ENCODE measurements at regions not wholly inside any gene's neighbourhood (a gene's known extent, or its start where the extent isn't known, plus 50 kb on each side); places are given as distances from the start of the nearest gene placed in this dataset.

DNA sequence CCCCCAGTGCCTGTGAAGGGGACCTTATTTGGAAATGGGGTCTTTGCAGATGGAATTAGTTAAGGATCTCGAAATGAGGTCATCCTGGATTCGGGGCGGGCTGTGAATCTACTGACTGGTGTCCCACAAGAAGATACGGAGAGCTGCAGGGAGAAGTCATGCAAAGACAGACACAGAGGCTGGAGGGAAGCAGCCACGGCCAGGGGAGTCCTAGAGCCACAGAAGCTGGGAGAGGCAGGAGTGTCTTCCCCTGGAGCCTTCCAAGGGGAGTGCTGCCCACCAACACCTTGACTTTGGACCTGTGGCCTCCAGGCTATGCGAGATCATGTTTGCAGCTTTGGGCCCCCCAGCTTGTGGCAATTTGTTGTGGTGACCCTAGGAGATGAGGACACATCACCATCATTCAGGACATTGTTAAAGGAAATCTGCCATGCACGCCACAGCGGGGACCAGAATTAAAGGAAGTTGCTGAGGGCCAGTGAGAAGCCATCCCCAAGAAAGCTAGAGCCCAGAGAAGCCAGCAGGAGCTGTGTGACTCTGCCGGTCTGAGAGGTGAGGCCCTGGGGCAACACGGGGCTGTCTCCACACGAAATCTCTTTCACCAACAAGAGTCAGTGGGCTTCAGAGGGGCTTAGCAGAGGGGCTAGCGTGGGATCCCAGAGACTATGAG, 434.7 kb downstream of the BRD1 start:
- TF ChIP-seq ZC3H10 (CRISPR knock-in tag; IDR thresholded peaks at IDR 0.05) (no peak), ZNF565 (CRISPR knock-in tag; conservative IDR thresholded peaks at IDR 0.05; ENCODE audit: low read depth) (no peak), BACH2 (CRISPR knock-in tag; IDR thresholded peaks at IDR 0.05; ENCODE audit: borderline replicate concordance) (no peak), GLIS3 (CRISPR knock-in tag; IDR thresholded peaks at IDR 0.05) (no peak), ZFP30 (CRISPR knock-in tag; IDR thresholded peaks at IDR 0.05) (no peak), ZNF8 (CRISPR knock-in tag; IDR thresholded peaks at IDR 0.05) (no peak), OSR1 (CRISPR knock-in tag; IDR thresholded peaks at IDR 0.05) (no peak), ZNF70 (CRISPR knock-in tag; IDR thresholded peaks at IDR 0.05) (no peak), PPARA (CRISPR knock-in tag; IDR thresholded peaks at IDR 0.05; ENCODE audit: borderline replicate concordance) (no peak)
- TF ChIP-seq, protein P1, sequence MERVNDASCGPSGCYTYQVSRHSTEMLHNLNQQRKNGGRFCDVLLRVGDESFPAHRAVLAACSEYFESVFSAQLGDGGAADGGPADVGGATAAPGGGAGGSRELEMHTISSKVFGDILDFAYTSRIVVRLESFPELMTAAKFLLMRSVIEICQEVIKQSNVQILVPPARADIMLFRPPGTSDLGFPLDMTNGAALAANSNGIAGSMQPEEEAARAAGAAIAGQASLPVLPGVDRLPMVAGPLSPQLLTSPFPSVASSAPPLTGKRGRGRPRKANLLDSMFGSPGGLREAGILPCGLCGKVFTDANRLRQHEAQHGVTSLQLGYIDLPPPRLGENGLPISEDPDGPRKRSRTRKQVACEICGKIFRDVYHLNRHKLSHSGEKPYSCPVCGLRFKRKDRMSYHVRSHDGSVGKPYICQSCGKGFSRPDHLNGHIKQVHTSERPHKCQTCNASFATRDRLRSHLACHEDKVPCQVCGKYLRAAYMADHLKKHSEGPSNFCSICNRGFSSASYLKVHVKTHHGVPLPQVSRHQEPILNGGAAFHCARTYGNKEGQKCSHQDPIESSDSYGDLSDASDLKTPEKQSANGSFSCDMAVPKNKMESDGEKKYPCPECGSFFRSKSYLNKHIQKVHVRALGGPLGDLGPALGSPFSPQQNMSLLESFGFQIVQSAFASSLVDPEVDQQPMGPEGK (CRISPR knock-in tag; IDR thresholded peaks at IDR 0.05; ENCODE audit: borderline replicate concordance): no peak
- TF ChIP-seq, protein P2, sequence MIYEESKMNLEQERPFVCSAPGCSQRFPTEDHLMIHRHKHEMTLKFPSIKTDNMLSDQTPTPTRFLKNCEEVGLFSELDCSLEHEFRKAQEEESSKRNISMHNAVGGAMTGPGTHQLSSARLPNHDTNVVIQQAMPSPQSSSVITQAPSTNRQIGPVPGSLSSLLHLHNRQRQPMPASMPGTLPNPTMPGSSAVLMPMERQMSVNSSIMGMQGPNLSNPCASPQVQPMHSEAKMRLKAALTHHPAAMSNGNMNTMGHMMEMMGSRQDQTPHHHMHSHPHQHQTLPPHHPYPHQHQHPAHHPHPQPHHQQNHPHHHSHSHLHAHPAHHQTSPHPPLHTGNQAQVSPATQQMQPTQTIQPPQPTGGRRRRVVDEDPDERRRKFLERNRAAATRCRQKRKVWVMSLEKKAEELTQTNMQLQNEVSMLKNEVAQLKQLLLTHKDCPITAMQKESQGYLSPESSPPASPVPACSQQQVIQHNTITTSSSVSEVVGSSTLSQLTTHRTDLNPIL (CRISPR knock-in tag; IDR thresholded peaks at IDR 0.05; ENCODE audit: low read depth): no peak
- TF ChIP-seq, protein P3, sequence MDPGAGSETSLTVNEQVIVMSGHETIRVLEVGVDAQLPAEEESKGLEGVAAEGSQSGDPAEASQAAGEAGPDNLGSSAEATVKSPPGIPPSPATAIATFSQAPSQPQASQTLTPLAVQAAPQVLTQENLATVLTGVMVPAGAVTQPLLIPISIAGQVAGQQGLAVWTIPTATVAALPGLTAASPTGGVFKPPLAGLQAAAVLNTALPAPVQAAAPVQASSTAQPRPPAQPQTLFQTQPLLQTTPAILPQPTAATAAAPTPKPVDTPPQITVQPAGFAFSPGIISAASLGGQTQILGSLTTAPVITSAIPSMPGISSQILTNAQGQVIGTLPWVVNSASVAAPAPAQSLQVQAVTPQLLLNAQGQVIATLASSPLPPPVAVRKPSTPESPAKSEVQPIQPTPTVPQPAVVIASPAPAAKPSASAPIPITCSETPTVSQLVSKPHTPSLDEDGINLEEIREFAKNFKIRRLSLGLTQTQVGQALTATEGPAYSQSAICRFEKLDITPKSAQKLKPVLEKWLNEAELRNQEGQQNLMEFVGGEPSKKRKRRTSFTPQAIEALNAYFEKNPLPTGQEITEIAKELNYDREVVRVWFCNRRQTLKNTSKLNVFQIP (CRISPR knock-in tag; IDR thresholded peaks at IDR 0.05; ENCODE audit: borderline replicate concordance, low read depth): no peak
- ATAC-seq: no peak

DNA sequence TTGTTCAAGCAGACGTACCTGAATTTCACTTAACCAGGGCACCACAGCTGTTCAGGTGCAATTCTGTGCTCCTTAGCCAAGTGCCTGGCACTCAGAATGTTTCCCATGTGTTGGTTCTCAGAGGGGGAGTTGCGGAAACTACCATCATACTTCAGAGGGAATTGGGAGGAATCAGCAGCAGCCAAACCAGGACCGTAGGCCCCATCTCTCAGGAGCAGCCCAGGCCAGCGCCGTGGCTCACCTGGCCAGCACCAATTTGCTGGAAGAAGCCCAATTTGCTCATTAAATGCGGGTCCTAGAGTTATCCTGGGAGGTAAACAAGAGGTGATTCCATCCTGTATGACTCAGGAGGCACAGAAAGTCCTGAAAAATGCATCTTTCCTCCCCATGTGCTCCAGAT, 435.4 kb downstream of the BRD1 start:
- no peak for ATAC-seq
- TF ChIP-seq RARB (CRISPR knock-in tag; IDR thresholded peaks at IDR 0.05) (no peak), ZNF8 (CRISPR knock-in tag; IDR thresholded peaks at IDR 0.05) (no peak), CSDC2 (CRISPR knock-in tag; IDR thresholded peaks at IDR 0.05) (no peak), PPARA (CRISPR knock-in tag; IDR thresholded peaks at IDR 0.05; ENCODE audit: borderline replicate concordance) (no peak), ZC3H10 (CRISPR knock-in tag; IDR thresholded peaks at IDR 0.05) (no peak), TCF4 (CRISPR knock-in tag; IDR thresholded peaks at IDR 0.05; ENCODE audit: borderline replicate concordance) (no peak), ZFP30 (CRISPR knock-in tag; IDR thresholded peaks at IDR 0.05) (no peak), ZNF70 (CRISPR knock-in tag; IDR thresholded peaks at IDR 0.05) (no peak)
- TF ChIP-seq, protein P4, sequence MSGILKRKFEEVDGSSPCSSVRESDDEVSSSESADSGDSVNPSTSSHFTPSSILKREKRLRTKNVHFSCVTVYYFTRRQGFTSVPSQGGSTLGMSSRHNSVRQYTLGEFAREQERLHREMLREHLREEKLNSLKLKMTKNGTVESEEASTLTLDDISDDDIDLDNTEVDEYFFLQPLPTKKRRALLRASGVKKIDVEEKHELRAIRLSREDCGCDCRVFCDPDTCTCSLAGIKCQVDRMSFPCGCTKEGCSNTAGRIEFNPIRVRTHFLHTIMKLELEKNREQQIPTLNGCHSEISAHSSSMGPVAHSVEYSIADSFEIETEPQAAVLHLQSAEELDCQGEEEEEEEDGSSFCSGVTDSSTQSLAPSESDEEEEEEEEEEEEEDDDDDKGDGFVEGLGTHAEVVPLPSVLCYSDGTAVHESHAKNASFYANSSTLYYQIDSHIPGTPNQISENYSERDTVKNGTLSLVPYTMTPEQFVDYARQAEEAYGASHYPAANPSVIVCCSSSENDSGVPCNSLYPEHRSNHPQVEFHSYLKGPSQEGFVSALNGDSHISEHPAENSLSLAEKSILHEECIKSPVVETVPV (CRISPR knock-in tag; IDR thresholded peaks at IDR 0.05): no peak
- TF ChIP-seq, protein P1 (CRISPR knock-in tag; IDR thresholded peaks at IDR 0.05; ENCODE audit: borderline replicate concordance): no peak

DNA sequence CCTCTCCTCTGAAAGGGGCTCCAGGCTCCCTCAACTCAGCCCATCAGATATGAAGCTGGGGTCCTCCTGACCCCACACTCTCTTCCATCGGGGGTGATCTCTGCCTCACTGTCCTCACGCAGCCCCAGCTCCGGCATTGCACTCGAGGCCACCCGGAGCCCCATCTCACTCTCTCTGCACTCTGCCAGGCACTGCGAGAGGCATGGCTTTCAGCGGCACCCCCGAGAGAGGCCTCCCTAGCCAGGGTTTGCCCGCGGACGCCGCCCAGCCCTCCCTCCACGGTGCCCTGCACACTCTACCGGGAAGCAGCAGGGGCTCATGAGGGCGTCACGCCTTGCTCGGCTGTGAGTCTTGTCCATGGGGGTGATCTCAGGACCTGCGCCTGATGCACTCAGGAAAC, 436.2 kb downstream of the BRD1 start:
- ATAC-seq: no peak
- TF ChIP-seq PPARA (CRISPR knock-in tag; IDR thresholded peaks at IDR 0.05; ENCODE audit: borderline replicate concordance) (no peak), BACH2 (CRISPR knock-in tag; IDR thresholded peaks at IDR 0.05; ENCODE audit: borderline replicate concordance) (no peak), ESRRG (CRISPR knock-in tag; IDR thresholded peaks at IDR 0.05) (no peak), OSR1 (CRISPR knock-in tag; IDR thresholded peaks at IDR 0.05) (no peak), ISL1 (CRISPR knock-in tag; IDR thresholded peaks at IDR 0.05) (no peak), ZNF565 (CRISPR knock-in tag; conservative IDR thresholded peaks at IDR 0.05; ENCODE audit: low read depth) (no peak), ZNF70 (CRISPR knock-in tag; IDR thresholded peaks at IDR 0.05) (no peak), SNAI2 (CRISPR knock-in tag; IDR thresholded peaks at IDR 0.05) (no peak)
- TF ChIP-seq, protein P3 (CRISPR knock-in tag; IDR thresholded peaks at IDR 0.05; ENCODE audit: borderline replicate concordance, low read depth): no peak
- TF ChIP-seq, protein P1 (CRISPR knock-in tag; IDR thresholded peaks at IDR 0.05; ENCODE audit: borderline replicate concordance): no peak
- TF ChIP-seq, protein P5, sequence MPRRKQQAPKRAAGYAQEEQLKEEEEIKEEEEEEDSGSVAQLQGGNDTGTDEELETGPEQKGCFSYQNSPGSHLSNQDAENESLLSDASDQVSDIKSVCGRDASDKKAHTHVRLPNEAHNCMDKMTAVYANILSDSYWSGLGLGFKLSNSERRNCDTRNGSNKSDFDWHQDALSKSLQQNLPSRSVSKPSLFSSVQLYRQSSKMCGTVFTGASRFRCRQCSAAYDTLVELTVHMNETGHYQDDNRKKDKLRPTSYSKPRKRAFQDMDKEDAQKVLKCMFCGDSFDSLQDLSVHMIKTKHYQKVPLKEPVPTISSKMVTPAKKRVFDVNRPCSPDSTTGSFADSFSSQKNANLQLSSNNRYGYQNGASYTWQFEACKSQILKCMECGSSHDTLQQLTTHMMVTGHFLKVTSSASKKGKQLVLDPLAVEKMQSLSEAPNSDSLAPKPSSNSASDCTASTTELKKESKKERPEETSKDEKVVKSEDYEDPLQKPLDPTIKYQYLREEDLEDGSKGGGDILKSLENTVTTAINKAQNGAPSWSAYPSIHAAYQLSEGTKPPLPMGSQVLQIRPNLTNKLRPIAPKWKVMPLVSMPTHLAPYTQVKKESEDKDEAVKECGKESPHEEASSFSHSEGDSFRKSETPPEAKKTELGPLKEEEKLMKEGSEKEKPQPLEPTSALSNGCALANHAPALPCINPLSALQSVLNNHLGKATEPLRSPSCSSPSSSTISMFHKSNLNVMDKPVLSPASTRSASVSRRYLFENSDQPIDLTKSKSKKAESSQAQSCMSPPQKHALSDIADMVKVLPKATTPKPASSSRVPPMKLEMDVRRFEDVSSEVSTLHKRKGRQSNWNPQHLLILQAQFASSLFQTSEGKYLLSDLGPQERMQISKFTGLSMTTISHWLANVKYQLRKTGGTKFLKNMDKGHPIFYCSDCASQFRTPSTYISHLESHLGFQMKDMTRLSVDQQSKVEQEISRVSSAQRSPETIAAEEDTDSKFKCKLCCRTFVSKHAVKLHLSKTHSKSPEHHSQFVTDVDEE (CRISPR knock-in tag; IDR thresholded peaks at IDR 0.05): no peak

Measured in SK-N-SH treated with all-trans-retinoic acid at 6 μM for 48 hours (cell line).